ENCODE measurements at regions not wholly inside any gene's neighbourhood (a gene's known extent, or its start where the extent isn't known, plus 50 kb on each side); places are given as distances from the start of the nearest gene placed in this dataset.

- DNase-seq = no peak
These were observed 381.9 kb downstream of the ZNF516 start for GRCh38 chr18:76113101-76113500.

- no peak for DNase-seq
These were observed 392.4 kb downstream of the ZNF516 start for GRCh38 chr18:76102626-76103025.

GRCh38 chr18:76102156-76102555, 392.9 kb downstream of the ZNF516 start:
- no peak for DNase-seq

GRCh38 chr18:76099931-76100457, 395.0 kb downstream of the ZNF516 start:
- no peak for DNase-seq

GRCh38 chr18:76098674-76099411, 396.2 kb downstream of the ZNF516 start:
- DNase-seq = no peak

- DNase-seq = no peak
These were observed 413.5 kb downstream of the ZNF516 start for GRCh38 chr18:76081536-76081935.

- DNase-seq = no peak
These were observed 414.6 kb downstream of the ZNF516 start for GRCh38 chr18:76080430-76080829.

GRCh38 chr18:76075777-76076176, 419.3 kb downstream of the ZNF516 start:
- no peak for DNase-seq

GRCh38 chr18:76064998-76065397, 430.0 kb downstream of the ZNF516 start:
- DNase-seq = peak in 2 of 3 experiments; percentile 31 to 52

- DNase-seq = no peak
These were observed 436.9 kb downstream of the ZNF516 start for GRCh38 chr18:76058146-76058545.

- no peak for DNase-seq
These were observed 437.7 kb downstream of the ZNF516 start for GRCh38 chr18:76057386-76057785.

GRCh38 chr18:76056471-76057110, 438.5 kb downstream of the ZNF516 start:
- no peak for DNase-seq

- no peak for DNase-seq
These were observed 439.5 kb downstream of the ZNF516 start for GRCh38 chr18:76055578-76055977.

- DNase-seq = no peak
These were observed 440.0 kb downstream of the ZNF516 start for GRCh38 chr18:76055025-76055424.

- DNase-seq = no peak
These were observed 440.9 kb downstream of the ZNF516 start for GRCh38 chr18:76054156-76054555.

- no peak for DNase-seq
These were observed 441.5 kb downstream of the ZNF516 start for GRCh38 chr18:76053551-76053950.

GRCh38 chr18:76052227-76052595, 442.8 kb downstream of the ZNF516 start:
- peak in 2 of 3 experiments; percentile 37 to 67 for DNase-seq

GRCh38 chr18:76051396-76052226, 443.4 kb downstream of the ZNF516 start:
- DNase-seq = peak in 1 of 3 experiments; percentile 54

GRCh38 chr18:76046221-76046620, 448.8 kb downstream of the ZNF516 start:
- DNase-seq = no peak

GRCh38 chr18:76042511-76042910, 452.5 kb downstream of the ZNF516 start:
- no peak for DNase-seq

GRCh38 chr18:76018210-76018609, 476.8 kb downstream of the ZNF516 start:
- no peak for DNase-seq

GRCh38 chr18:76013057-76013456, 482.0 kb downstream of the ZNF516 start:
- DNase-seq = no peak

- peak; percentile 50 to 68 (median 61) for DNase-seq
These were observed 489.3 kb downstream of the ZNF516 start for GRCh38 chr18:76005632-76006208.

Data from NCI-H1417 (cell line).